ENCODE measurements at regions not wholly inside any gene's neighbourhood (a gene's known extent, or its start where the extent isn't known, plus 50 kb on each side); places are given as distances from the start of the nearest gene placed in this dataset.

DNA sequence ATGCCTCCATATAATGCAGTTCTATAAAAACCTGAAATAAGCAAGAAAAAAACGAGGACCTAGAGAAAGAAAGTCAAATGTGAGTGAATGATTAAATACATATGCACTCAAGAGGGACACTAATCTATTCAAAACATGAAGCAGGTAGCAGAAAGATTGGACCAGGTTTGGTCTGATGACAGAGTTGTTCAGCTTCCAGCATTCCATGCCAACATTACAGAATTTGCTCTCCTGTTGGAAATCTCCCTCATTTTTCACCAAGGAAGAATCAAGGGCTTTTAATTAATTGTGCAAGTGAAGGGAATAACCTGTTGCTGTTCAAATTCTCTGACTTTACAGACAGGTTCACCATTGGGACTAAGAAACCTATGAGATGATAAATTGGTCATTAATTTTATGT lies 379.0 kb upstream of the RASGEF1B start:
- WGBS, 2 donors: 64% methylated on average over 1 of the region's 1 CpG
- no peak overlapping the region for H3K4me3 ChIP-seq
- H3K9me3 ChIP-seq: peaks cover 0 to 13% (median 0%) of the 10 kb centered on the region in 11 donors
- no peaks in the 10 kb centered on the region for H3K4me1 ChIP-seq
- DNase-seq (no peak), ATAC-seq (no peak)
- no peaks in the 10 kb centered on the region for H3K27me3 ChIP-seq
- no peak for TF ChIP-seq CTCF (IDR thresholded peaks at IDR 0.05)
- no peaks in the 10 kb centered on the region for H3K36me3 ChIP-seq
- intact Hi-C loops (cut with DNase I): no loop called here
- no peak overlapping the region for H3K27ac ChIP-seq

DNA sequence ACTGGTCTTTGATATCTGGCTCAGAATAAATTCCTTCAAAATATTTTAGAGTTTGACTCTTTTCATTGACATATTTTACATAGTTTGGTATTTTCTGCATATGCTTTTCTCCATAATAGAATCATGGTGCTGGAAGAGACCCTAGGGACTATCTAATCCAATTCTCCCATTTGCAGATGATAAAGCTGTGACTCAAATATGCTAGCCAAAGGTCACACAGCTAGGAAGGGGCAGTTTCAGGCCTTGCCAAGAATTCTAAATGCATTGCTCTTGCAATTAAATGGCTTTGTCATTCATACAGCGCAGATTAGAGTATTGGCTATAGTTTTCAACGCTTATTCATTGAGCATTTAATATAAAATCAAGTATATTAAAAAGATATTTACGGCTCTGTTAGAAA lies 374.1 kb upstream of the RASGEF1B start:
- Histone ChIP-seq H3K36me3 (no peaks in the 10 kb centered on the region), H3K4me1 (peaks cover 0 to 10% (median 0%) of the 10 kb centered on the region in 9 donors), H3K27ac (no peak overlapping the region), H3K9me3 (no peaks in the 10 kb centered on the region), H3K27me3 (no peaks in the 10 kb centered on the region), H3K4me3 (no peak overlapping the region)
- TF ChIP-seq CTCF (IDR thresholded peaks at IDR 0.05): no peak
- ATAC-seq (no peak), DNase-seq (no peak)
- WGBS, 2 donors: 63 to 77% methylated on average over 3 of the region's 3 CpGs
- intact Hi-C loops (cut with DNase I): loop anchor here in 8 of 10 donors (2.0 to 10.0 kb wide), 9 partner anchors 373 to 443 kb away; partner anchors contain the start of gene RASGEF1B (in 1 of the 8)

GRCh38 chr4:81845273-81845672 lies 373.6 kb upstream of the RASGEF1B start:
- Histone ChIP-seq H3K4me1 (peaks cover 0 to 10% (median 0%) of the 10 kb centered on the region in 9 donors), H3K4me3 (no peak overlapping the region), H3K36me3 (no peaks in the 10 kb centered on the region), H3K27ac (no peak overlapping the region), H3K27me3 (no peaks in the 10 kb centered on the region), H3K9me3 (no peaks in the 10 kb centered on the region)
- no peak for TF ChIP-seq CTCF (IDR thresholded peaks at IDR 0.05)
- intact Hi-C loops (cut with DNase I): loop anchor here in 8 of 10 donors (2.0 to 10.0 kb wide), 9 partner anchors 373 to 443 kb away; partner anchors contain the start of gene RASGEF1B (in 1 of the 8)
- ATAC-seq (no peak), DNase-seq (no peak)
- WGBS, 2 donors: 74 to 84% methylated on average over 2 of the region's 2 CpGs

- ATAC-seq (peak; percentile 71 to 92 (median 87)), DNase-seq (peak in 1 of 2 donors; percentile 69)
- no peaks in the 10 kb centered on the region for H3K36me3 ChIP-seq
- TF ChIP-seq CTCF (IDR thresholded peaks at IDR 0.05): peak; percentile 62 to 90 (median 81)
- peaks cover 0 to 10% (median 0%) of the 10 kb centered on the region in 9 donors for H3K4me1 ChIP-seq
- WGBS, 2 donors: 1% methylated on average over 3 of the region's 3 CpGs
- no peaks in the 10 kb centered on the region for H3K27me3 ChIP-seq
- H3K9me3 ChIP-seq: no peaks in the 10 kb centered on the region
- intact Hi-C loops (cut with DNase I): loop anchor here in 9 of 10 donors (1.0 to 10.0 kb wide), 10 partner anchors 372 to 442 kb away; partner anchors contain the start of gene RASGEF1B (in 1 of the 9)
- H3K4me3 ChIP-seq: no peak overlapping the region
- no peak overlapping the region for H3K27ac ChIP-seq
These were observed 373.0 kb upstream of the RASGEF1B start for GRCh38 chr4:81844717-81845116.

All from heart right ventricle (tissue), 16 donors.